HepG2 (cell line): ENCODE measurements at regions not wholly inside any gene's neighbourhood (a gene's known extent, or its start where the extent isn't known, plus 50 kb on each side); places are given as distances from the start of the nearest gene placed in this dataset.

Experiments
- ATF7 ChIP-seq, 2 experiments: fragments of 450-650 bp in 1 of 2; sonication (generic) in 1 of 2; formaldehyde crosslinking in 1 of 2; IDR thresholded peaks; 2 replicates each; pipeline versions ENCODE4 v1.4.0 to v1.6.1; 2016 to 2020; ENCODE audit warnings: antibody characterized with exemption in 1 of 2, mild to moderate bottlenecking in 1 of 2, missing genetic modification reagents in 1 of 2
- BHLHE40 ChIP-seq: IDR thresholded peaks from 2 replicates; pipeline ENCODE4 v1.6.1; 2011; ENCODE audit warnings: low read length, improper control_type of control experiment
- FOSL2 ChIP-seq: sonication (generic); formaldehyde crosslinking; IDR thresholded peaks from 2 replicates; pipeline ENCODE4 v1.4.0; 2020; ENCODE audit warnings: missing genetic modification reagents
- GATAD2A ChIP-seq: IDR thresholded peaks from 2 replicates; pipeline ENCODE4 v1.6.1; 2016
- HNF4A ChIP-seq: sonication (generic); formaldehyde crosslinking; IDR thresholded peaks from 2 replicates; pipeline ENCODE4 v1.4.0; 2020; ENCODE audit warnings: missing genetic modification reagents
- MATR3 ChIP-seq: sonication (generic); formaldehyde crosslinking; IDR thresholded peaks from 2 replicates; pipeline ENCODE4 v1.4.0; 2020; ENCODE audit warnings: missing genetic modification reagents
- NFKB2 ChIP-seq: sonication (generic); formaldehyde crosslinking; IDR thresholded peaks from 2 replicates; pipeline ENCODE4 v1.4.0; 2020; ENCODE audit warnings: missing genetic modification reagents, borderline replicate concordance
- SKI ChIP-seq: fragments of 450-650 bp; IDR thresholded peaks from one replicate; pipeline ENCODE4 v1.6.1; 2018; ENCODE audit warnings: mild to moderate bottlenecking; ENCODE audit not compliant: partially characterized antibody
- SOX6 ChIP-seq, 2 experiments: fragments of 450-650 bp in 1 of 2; sonication (generic) in 1 of 2; formaldehyde crosslinking in 1 of 2; IDR thresholded peaks; 2 replicates each; pipeline versions ENCODE4 v1.4.0 to v1.6.1; 2017 to 2020; ENCODE audit warnings: antibody characterized with exemption in 1 of 2, mild to moderate bottlenecking in 1 of 2, missing genetic modification reagents in 1 of 2
- U2AF1 ChIP-seq: fragments of 200-400 bp; formaldehyde crosslinking; optimal IDR thresholded peaks from 2 replicates; pipeline ENCODE3; 2017; ENCODE audit warnings: mild to moderate bottlenecking, low read depth, low read length
- ZFP1 ChIP-seq: IDR thresholded peaks from 2 replicates; pipeline ENCODE4 v1.6.1; 2016
- ZNF567 ChIP-seq: sonication (generic); formaldehyde crosslinking; IDR thresholded peaks from 2 replicates; pipeline ENCODE4 v1.8.1; 2023; ENCODE audit warnings: mild to moderate bottlenecking, missing genetic modification reagents, borderline replicate concordance
- ZNF781 ChIP-seq: sonication (generic); formaldehyde crosslinking; IDR thresholded peaks from 2 replicates; pipeline ENCODE4 v1.5.1; 2020; ENCODE audit warnings: borderline replicate concordance, mild to moderate bottlenecking, missing genetic modification reagents; ENCODE audit errors: not compliant biosample characterization
- TF ChIP-seq, protein P1 (sequence below), 2 experiments: fragments of 450-650 bp in 1 of 2; sonication (generic) in 1 of 2; formaldehyde crosslinking; IDR thresholded peaks; 2 replicates each; pipeline versions ENCODE4 v1.5.0 to v1.8.0; 2020 to 2022; ENCODE audit warnings: mild to moderate bottlenecking in 1 of 2, missing genetic modification reagents in 1 of 2
- TF ChIP-seq, protein P2 (sequence below): IDR thresholded peaks from 2 replicates; pipeline ENCODE4 v1.6.1; 2012; ENCODE audit warnings: low read length, improper control_type of control experiment
- TF ChIP-seq, protein P3 (sequence below): sonication (generic); formaldehyde crosslinking; IDR thresholded peaks from 2 replicates; pipeline ENCODE4 v1.5.0; 2020; ENCODE audit warnings: missing genetic modification reagents
- TF ChIP-seq, protein P4 (sequence below): sonication (generic); formaldehyde crosslinking; IDR thresholded peaks from 2 replicates; pipeline ENCODE4; 2020; ENCODE audit warnings: missing genetic modification reagents, mild to moderate bottlenecking, borderline replicate concordance
- TF ChIP-seq, protein P5 (sequence below): sonication (generic); formaldehyde crosslinking; IDR thresholded peaks from 2 replicates; pipeline ENCODE4 v1.8.1; 2023; ENCODE audit warnings: mild to moderate bottlenecking, inconsistent platforms, moderate library complexity, missing genetic modification reagents, borderline replicate concordance

DNA sequence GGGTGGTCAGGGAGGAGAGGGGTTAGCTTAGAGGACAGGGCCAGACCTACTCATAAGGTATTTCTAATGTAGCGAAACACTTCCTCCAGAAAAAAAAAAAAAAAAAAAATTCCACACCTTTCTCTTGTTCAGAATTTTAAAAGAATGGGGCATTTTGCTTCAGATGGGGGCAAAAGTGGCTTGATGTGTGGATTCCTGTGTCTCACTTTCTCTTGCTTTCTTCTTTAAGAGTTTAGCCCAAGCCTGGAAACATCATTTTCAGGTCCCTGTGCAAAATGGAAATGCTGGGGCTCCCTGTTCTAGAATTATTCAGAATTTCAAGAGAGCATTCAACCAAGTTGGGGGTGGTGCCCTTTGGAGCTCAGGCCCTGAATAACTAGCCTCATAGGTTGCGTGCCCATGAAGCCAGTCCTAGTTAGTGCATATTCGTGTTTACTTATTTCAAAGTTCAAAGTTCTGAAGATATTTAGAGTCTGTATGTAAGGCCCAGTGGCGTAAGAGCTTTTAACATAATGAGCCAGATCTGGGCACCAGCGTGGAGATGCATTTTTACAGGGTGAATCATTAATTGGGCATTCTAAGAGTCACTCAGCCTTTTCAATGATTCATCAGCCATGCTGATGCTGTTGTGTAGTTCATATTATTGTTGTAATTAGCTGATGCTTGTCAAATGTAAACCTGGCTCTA, 104.5 kb downstream of the RPLP1 start (continued):
- TF ChIP-seq, protein P1, sequence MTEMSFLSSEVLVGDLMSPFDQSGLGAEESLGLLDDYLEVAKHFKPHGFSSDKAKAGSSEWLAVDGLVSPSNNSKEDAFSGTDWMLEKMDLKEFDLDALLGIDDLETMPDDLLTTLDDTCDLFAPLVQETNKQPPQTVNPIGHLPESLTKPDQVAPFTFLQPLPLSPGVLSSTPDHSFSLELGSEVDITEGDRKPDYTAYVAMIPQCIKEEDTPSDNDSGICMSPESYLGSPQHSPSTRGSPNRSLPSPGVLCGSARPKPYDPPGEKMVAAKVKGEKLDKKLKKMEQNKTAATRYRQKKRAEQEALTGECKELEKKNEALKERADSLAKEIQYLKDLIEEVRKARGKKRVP (CRISPR knock-in tag; IDR thresholded peaks at IDR 0.05) = peak in 1 of 2 experiments; percentile 46; a peak in 1 of 4 replicates
- TF ChIP-seq BHLHE40 = peak; percentile 40; the same call in 1 of the 2 replicates
- no peak for TF ChIP-seq ZNF781 (CRISPR knock-in tag)
- TF ChIP-seq FOSL2 (CRISPR knock-in tag) = peak; percentile 95
- TF ChIP-seq GATAD2A (CRISPR knock-in tag) = peak; percentile 62
- no peak for TF ChIP-seq ATF7 (IDR thresholded peaks at IDR 0.05)
- no peak for TF ChIP-seq ATF7 (CRISPR knock-in tag; IDR thresholded peaks at IDR 0.05)
- TF ChIP-seq SKI = peak; percentile 13
- TF ChIP-seq, protein P2, sequence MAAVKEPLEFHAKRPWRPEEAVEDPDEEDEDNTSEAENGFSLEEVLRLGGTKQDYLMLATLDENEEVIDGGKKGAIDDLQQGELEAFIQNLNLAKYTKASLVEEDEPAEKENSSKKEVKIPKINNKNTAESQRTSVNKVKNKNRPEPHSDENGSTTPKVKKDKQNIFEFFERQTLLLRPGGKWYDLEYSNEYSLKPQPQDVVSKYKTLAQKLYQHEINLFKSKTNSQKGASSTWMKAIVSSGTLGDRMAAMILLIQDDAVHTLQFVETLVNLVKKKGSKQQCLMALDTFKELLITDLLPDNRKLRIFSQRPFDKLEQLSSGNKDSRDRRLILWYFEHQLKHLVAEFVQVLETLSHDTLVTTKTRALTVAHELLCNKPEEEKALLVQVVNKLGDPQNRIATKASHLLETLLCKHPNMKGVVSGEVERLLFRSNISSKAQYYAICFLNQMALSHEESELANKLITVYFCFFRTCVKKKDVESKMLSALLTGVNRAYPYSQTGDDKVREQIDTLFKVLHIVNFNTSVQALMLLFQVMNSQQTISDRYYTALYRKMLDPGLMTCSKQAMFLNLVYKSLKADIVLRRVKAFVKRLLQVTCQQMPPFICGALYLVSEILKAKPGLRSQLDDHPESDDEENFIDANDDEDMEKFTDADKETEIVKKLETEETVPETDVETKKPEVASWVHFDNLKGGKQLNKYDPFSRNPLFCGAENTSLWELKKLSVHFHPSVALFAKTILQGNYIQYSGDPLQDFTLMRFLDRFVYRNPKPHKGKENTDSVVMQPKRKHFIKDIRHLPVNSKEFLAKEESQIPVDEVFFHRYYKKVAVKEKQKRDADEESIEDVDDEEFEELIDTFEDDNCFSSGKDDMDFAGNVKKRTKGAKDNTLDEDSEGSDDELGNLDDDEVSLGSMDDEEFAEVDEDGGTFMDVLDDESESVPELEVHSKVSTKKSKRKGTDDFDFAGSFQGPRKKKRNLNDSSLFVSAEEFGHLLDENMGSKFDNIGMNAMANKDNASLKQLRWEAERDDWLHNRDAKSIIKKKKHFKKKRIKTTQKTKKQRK = no peak
- TF ChIP-seq MATR3 (CRISPR knock-in tag) = no peak
- TF ChIP-seq ZFP1 = no peak
- TF ChIP-seq, protein P3, sequence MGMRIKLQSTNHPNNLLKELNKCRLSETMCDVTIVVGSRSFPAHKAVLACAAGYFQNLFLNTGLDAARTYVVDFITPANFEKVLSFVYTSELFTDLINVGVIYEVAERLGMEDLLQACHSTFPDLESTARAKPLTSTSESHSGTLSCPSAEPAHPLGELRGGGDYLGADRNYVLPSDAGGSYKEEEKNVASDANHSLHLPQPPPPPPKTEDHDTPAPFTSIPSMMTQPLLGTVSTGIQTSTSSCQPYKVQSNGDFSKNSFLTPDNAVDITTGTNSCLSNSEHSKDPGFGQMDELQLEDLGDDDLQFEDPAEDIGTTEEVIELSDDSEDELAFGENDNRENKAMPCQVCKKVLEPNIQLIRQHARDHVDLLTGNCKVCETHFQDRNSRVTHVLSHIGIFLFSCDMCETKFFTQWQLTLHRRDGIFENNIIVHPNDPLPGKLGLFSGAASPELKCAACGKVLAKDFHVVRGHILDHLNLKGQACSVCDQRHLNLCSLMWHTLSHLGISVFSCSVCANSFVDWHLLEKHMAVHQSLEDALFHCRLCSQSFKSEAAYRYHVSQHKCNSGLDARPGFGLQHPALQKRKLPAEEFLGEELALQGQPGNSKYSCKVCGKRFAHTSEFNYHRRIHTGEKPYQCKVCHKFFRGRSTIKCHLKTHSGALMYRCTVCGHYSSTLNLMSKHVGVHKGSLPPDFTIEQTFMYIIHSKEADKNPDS (CRISPR knock-in tag) = no peak
- no peak for TF ChIP-seq U2AF1
- TF ChIP-seq SOX6 (IDR thresholded peaks at IDR 0.05) = no peak
- TF ChIP-seq SOX6 (CRISPR knock-in tag; IDR thresholded peaks at IDR 0.05) = peak; percentile 65
- no peak for TF ChIP-seq ZNF567
- TF ChIP-seq, protein P4, sequence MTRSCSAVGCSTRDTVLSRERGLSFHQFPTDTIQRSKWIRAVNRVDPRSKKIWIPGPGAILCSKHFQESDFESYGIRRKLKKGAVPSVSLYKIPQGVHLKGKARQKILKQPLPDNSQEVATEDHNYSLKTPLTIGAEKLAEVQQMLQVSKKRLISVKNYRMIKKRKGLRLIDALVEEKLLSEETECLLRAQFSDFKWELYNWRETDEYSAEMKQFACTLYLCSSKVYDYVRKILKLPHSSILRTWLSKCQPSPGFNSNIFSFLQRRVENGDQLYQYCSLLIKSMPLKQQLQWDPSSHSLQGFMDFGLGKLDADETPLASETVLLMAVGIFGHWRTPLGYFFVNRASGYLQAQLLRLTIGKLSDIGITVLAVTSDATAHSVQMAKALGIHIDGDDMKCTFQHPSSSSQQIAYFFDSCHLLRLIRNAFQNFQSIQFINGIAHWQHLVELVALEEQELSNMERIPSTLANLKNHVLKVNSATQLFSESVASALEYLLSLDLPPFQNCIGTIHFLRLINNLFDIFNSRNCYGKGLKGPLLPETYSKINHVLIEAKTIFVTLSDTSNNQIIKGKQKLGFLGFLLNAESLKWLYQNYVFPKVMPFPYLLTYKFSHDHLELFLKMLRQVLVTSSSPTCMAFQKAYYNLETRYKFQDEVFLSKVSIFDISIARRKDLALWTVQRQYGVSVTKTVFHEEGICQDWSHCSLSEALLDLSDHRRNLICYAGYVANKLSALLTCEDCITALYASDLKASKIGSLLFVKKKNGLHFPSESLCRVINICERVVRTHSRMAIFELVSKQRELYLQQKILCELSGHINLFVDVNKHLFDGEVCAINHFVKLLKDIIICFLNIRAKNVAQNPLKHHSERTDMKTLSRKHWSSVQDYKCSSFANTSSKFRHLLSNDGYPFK (CRISPR knock-in tag) = no peak
- no peak for TF ChIP-seq NFKB2 (CRISPR knock-in tag)
- peak; percentile 52 for TF ChIP-seq HNF4A
- TF ChIP-seq, protein P5, sequence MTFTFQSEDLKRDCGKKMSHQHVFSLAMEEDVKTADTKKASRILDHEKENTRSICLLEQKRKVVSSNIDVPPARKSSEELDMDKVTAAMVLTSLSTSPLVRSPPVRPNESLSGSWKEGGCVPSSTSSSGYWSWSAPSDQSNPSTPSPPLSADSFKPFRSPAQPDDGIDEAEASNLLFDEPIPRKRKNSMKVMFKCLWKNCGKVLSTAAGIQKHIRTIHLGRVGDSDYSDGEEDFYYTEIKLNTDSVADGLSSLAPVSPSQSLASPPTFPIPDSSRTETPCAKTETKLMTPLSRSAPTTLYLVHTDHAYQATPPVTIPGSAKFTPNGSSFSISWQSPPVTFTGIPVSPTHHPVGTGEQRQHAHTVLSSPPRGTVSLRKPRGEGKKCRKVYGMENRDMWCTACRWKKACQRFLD (CRISPR knock-in tag) = no peak
